Nephron (organoid): ENCODE measurements at regions not wholly inside any gene's neighbourhood (a gene's known extent, or its start where the extent isn't known, plus 50 kb on each side); places are given as distances from the start of the nearest gene placed in this dataset.
"Not testable (repeated sequence)": the region's sequence is repeated elsewhere in the genome, so short reads cannot be mapped to it uniquely, and the experiment has no call there.

ENCODE experiments used
- H3K27ac Mint-ChIP-seq, 3 experiments: 2 replicates each; pipeline ENCODE4 v1.8.0; 2020; ENCODE audit warnings: mixed read lengths in 3 of 3, mild to moderate bottlenecking in 2 of 3, moderate library complexity in 1 of 3
- H3K27me3 Mint-ChIP-seq: 2 replicates; pipeline ENCODE4 v1.8.0; 2021; ENCODE audit warnings: low read depth, mild to moderate bottlenecking, moderate library complexity, mixed read lengths
- H3K36me3 Mint-ChIP-seq: 2 replicates; pipeline ENCODE4 v1.8.0; 2020; ENCODE audit warnings: low read depth, mixed read lengths
- H3K4me1 Mint-ChIP-seq: 2 replicates; pipeline ENCODE4 v1.8.0; 2020; ENCODE audit warnings: mixed read lengths
- H3K4me3 Mint-ChIP-seq, 3 experiments: 2 replicates each; pipeline ENCODE4 v1.8.0; 2020; ENCODE audit warnings: mild to moderate bottlenecking in 3 of 3, mixed read lengths in 3 of 3, moderate library complexity in 2 of 3
- H3K9me3 Mint-ChIP-seq: 2 replicates; pipeline ENCODE4 v1.8.0; 2020; ENCODE audit warnings: mixed read lengths
- TF ChIP-seq, protein P1 (sequence below), 3 experiments: fragments of 200-600 bp; sonication (generic); IDR thresholded peaks; one replicate each; pipeline ENCODE4 v1.5.0; 2021; ENCODE audit warnings: antibody characterized with exemption in 3 of 3; ENCODE audit not compliant: unreplicated experiment in 3 of 3

DNA sequence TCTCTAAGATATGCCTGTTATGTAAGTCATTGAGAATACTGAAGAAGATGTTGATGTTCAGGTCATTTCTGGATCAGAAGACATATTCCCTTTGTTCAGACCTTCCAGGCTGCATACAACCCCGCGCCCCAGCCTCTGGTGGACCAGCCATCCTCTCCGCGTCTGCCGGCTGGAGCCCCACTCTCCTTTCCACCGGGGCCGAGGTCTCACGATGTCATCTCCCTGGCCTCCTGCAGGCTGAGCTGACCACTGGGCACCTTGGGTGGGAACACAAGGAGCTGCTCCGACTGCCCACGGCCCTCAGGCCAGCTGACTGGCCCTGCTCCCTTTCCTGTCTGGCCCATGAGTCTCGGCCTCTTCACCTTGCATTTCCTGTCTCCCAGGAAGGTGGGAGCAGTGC lies 124.6 kb downstream of the SHANK2 start:
- TF ChIP-seq, protein P1, sequence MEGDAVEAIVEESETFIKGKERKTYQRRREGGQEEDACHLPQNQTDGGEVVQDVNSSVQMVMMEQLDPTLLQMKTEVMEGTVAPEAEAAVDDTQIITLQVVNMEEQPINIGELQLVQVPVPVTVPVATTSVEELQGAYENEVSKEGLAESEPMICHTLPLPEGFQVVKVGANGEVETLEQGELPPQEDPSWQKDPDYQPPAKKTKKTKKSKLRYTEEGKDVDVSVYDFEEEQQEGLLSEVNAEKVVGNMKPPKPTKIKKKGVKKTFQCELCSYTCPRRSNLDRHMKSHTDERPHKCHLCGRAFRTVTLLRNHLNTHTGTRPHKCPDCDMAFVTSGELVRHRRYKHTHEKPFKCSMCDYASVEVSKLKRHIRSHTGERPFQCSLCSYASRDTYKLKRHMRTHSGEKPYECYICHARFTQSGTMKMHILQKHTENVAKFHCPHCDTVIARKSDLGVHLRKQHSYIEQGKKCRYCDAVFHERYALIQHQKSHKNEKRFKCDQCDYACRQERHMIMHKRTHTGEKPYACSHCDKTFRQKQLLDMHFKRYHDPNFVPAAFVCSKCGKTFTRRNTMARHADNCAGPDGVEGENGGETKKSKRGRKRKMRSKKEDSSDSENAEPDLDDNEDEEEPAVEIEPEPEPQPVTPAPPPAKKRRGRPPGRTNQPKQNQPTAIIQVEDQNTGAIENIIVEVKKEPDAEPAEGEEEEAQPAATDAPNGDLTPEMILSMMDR (IDR thresholded peaks at IDR 0.05; ENCODE audit: unreplicated experiment in 3 of 3), result no peak
- peaks cover 6% of the 10 kb centered on the region for H3K36me3 Mint-ChIP-seq
- H3K27me3 Mint-ChIP-seq, result peaks cover 8% of the 10 kb centered on the region
- peaks cover 10% of the 10 kb centered on the region for H3K9me3 Mint-ChIP-seq
- no peak overlapping the region for H3K4me3 Mint-ChIP-seq
- H3K4me1 Mint-ChIP-seq, result peaks cover 30% of the 10 kb centered on the region
- no peak overlapping the region for H3K27ac Mint-ChIP-seq

- Mint-ChIP-seq H3K27me3 (peaks cover 11% of the 10 kb centered on the region), H3K4me1 (peaks cover 16% of the 10 kb centered on the region)
- not testable (repeated sequence) for H3K9me3 Mint-ChIP-seq, H3K27ac Mint-ChIP-seq, H3K4me3 Mint-ChIP-seq, H3K36me3 Mint-ChIP-seq
Measured at GRCh38 chr11:71126401-71126800, 126.0 kb downstream of the SHANK2 start.

GRCh38 chr11:71125150-71125549 lies 127.2 kb downstream of the SHANK2 start:
- Mint-ChIP-seq H3K4me1 (peaks cover 19% of the 10 kb centered on the region), H3K36me3 (peaks cover 6% of the 10 kb centered on the region), H3K9me3 (peaks cover 10% of the 10 kb centered on the region), H3K4me3 (no peak overlapping the region), H3K27ac (no peak overlapping the region), H3K27me3 (peaks cover 13% of the 10 kb centered on the region)
- TF ChIP-seq, protein P1 (IDR thresholded peaks at IDR 0.05; ENCODE audit: unreplicated experiment in 3 of 3), result no peak

DNA sequence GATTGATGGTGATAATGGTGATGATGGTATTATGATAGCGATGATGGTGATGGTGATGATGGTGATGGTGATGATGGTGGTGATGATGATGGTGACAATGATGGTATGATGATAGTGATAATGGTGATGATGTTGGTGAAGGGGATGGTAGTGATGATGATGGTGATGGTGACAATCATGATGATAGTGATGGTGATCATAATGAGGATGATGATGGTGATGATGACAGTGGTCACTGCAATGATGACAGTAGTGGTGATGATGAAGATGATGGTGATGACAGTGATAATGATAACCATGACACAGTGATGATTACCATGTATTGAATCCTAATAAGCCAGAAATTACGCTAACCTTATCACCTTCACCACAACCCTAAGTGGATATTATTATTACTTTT lies 128.2 kb downstream of the SHANK2 start:
- H3K4me1 Mint-ChIP-seq, result peaks cover 17% of the 10 kb centered on the region
- TF ChIP-seq, protein P1 (IDR thresholded peaks at IDR 0.05; ENCODE audit: unreplicated experiment in 3 of 3), result no peak

GRCh38 chr11:71120471-71120896 lies 131.9 kb downstream of the SHANK2 start:
- H3K4me1 Mint-ChIP-seq, result peaks cover 20% of the 10 kb centered on the region
- peaks cover 10% of the 10 kb centered on the region for H3K9me3 Mint-ChIP-seq
- TF ChIP-seq, protein P1 (IDR thresholded peaks at IDR 0.05; ENCODE audit: unreplicated experiment in 3 of 3), result peak; percentile 40 to 52 (median 46)
- peaks cover 10% of the 10 kb centered on the region for H3K36me3 Mint-ChIP-seq
- no peak overlapping the region for H3K4me3 Mint-ChIP-seq
- H3K27ac Mint-ChIP-seq, result peak overlapping the region in 2 of 3 experiments; percentile 52 to 70
- peaks cover 24% of the 10 kb centered on the region for H3K27me3 Mint-ChIP-seq

More for the DNA sequence above, 128.2 kb downstream of the SHANK2 start:
- no peak overlapping the region for H3K27ac Mint-ChIP-seq
- peaks cover 10% of the 10 kb centered on the region for H3K9me3 Mint-ChIP-seq
- peaks cover 19% of the 10 kb centered on the region for H3K27me3 Mint-ChIP-seq
- H3K36me3 Mint-ChIP-seq, result peaks cover 6% of the 10 kb centered on the region
- no peak overlapping the region for H3K4me3 Mint-ChIP-seq

GRCh38 chr11:71119656-71120269 lies 132.6 kb downstream of the SHANK2 start:
- H3K36me3 Mint-ChIP-seq, result peaks cover 10% of the 10 kb centered on the region
- peaks cover 24% of the 10 kb centered on the region for H3K27me3 Mint-ChIP-seq
- H3K27ac Mint-ChIP-seq, result peak overlapping the region; percentile 7 to 52 (median 40)
- peaks cover 10% of the 10 kb centered on the region for H3K9me3 Mint-ChIP-seq
- TF ChIP-seq, protein P1 (IDR thresholded peaks at IDR 0.05; ENCODE audit: unreplicated experiment in 3 of 3), result no peak
- H3K4me1 Mint-ChIP-seq, result peaks cover 20% of the 10 kb centered on the region
- no peak overlapping the region for H3K4me3 Mint-ChIP-seq
